A673 (cell line): ENCODE measurements at regions not wholly inside any gene's neighbourhood (a gene's known extent, or its start where the extent isn't known, plus 50 kb on each side); places are given as distances from the start of the nearest gene placed in this dataset.

Source experiments
- BruUV-seq: library from RNA; stranded (reverse); fragments of 400-500 nt; replicated peaks from 2 replicates; lab custom pipeline; 2021; lab: Mats Ljungman, UMichigan
- CTCF ChIA-PET: fragments of 300-600 bp; sonication (Branson Sonifier 250); formaldehyde crosslinking; loops from one replicate; lab custom pipeline; 2022; ENCODE audit warnings: antibody characterized with exemption; lab: Charles Lee
- POLR2A ChIA-PET: fragments of 300-600 bp; sonication (Branson Sonifier 250); formaldehyde crosslinking; loops from one replicate; lab custom pipeline; 2022; ENCODE audit warnings: antibody characterized with exemption; ENCODE audit not compliant: low non-redundant PET; lab: Charles Lee
- DNase-seq: peaks from one replicate; pipeline ENCODE4 v3.0.0-alpha.2; 2015; ENCODE audit warnings: low spot score
- H3K27ac ChIP-seq: fragments of 200-600 bp; sonication (generic); 2 replicates; pipeline ENCODE4 v1.5.1; 2016; ENCODE audit warnings: mixed run types, low read depth, mild to moderate bottlenecking, mixed read lengths, antibody characterized with exemption, low read length; ENCODE audit not compliant: poor library complexity, severe bottlenecking
- H3K27me3 ChIP-seq: fragments of 200-600 bp; sonication (generic); replicated peaks from 2 replicates; pipeline ENCODE4 v1.6.1; 2017; ENCODE audit warnings: mixed run types, low read depth, mild to moderate bottlenecking, mixed read lengths, antibody characterized with exemption, low read length; ENCODE audit not compliant: insufficient read depth, poor library complexity
- H3K36me3 ChIP-seq: fragments of 200-600 bp; sonication (generic); 2 replicates; pipeline ENCODE4 v1.6.1; 2016; ENCODE audit warnings: mixed run types, mild to moderate bottlenecking, mixed read lengths, antibody characterized with exemption, low read length; ENCODE audit not compliant: insufficient read depth, poor library complexity, severe bottlenecking
- H3K4me1 ChIP-seq: fragments of 200-600 bp; sonication (generic); 2 replicates; pipeline ENCODE4 v1.6.1; 2017; ENCODE audit warnings: mixed run types, mild to moderate bottlenecking, mixed read lengths, antibody characterized with exemption, low read length; ENCODE audit not compliant: insufficient read depth, poor library complexity, severe bottlenecking
- H3K4me3 ChIP-seq: fragments of 200-600 bp; sonication (generic); 2 replicates; pipeline ENCODE4 v1.5.1; 2016; ENCODE audit warnings: low read depth, mixed run types, mild to moderate bottlenecking, mixed read lengths, low read length; ENCODE audit not compliant: poor library complexity, severe bottlenecking
- H3K9me3 ChIP-seq: fragments of 200-600 bp; sonication (generic); 2 replicates; pipeline ENCODE4 v1.6.1; 2016; ENCODE audit warnings: mixed run types, low read depth, mild to moderate bottlenecking, mixed read lengths, antibody characterized with exemption, low read length; ENCODE audit not compliant: poor library complexity, severe bottlenecking
- EZH2 ChIP-seq: fragments of 200-600 bp; sonication (generic); IDR thresholded peaks from 2 replicates; pipeline ENCODE4 v1.6.1; 2017; ENCODE audit warnings: borderline replicate concordance, low read depth, mild to moderate bottlenecking, mixed read lengths, antibody characterized with exemption, low read length; ENCODE audit not compliant: poor library complexity, severe bottlenecking
- intact Hi-C: fragments of 100-400 bp; cut with micrococcal nuclease; formaldehyde crosslinking; loops from one replicate; pipeline ENCODE4 v1.10.0; 2022; ENCODE audit not compliant: unreplicated experiment
- TF ChIP-seq, protein P1 (sequence below): fragments of 300-800, 200-600 bp; sonication (generic); conservative IDR thresholded peaks from 2 replicates; pipeline ENCODE4 v1.5.1; 2017; ENCODE audit warnings: low read depth, mild to moderate bottlenecking, antibody characterized with exemption, low read length, moderate library complexity, mixed read lengths

DNA sequence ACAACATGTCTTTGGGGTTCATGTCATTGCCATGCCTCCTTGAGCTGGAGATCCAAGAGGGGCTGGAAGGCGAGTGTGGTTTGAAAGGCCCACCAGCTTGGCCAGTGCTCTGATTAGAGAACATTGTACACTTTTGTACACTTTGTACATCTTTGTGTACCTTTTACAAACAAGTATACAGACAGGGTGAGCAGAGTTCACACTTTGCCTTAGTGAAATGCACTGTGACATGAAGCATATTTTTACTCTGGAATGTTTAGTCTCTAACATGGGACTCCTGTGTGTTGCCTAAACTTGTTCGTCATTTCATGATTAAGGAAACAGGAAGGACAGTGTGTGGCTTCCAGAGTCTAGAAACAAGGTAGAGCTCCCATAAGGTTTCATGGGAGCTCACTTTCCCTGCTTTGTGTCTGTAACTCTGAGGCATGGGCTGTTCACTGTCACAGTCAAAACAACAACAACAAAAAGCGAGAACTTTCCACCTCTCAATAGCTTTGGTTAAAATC lies 225.8 kb upstream of the SOX4 start:
- H3K36me3 ChIP-seq: no peaks in the 10 kb centered on the region
- no TSS peak for BruUV-seq
- no peaks in the 10 kb centered on the region for H3K9me3 ChIP-seq
- CTCF ChIA-PET: no interaction called here
- no peak for TF ChIP-seq EZH2
- TF ChIP-seq, protein P1, sequence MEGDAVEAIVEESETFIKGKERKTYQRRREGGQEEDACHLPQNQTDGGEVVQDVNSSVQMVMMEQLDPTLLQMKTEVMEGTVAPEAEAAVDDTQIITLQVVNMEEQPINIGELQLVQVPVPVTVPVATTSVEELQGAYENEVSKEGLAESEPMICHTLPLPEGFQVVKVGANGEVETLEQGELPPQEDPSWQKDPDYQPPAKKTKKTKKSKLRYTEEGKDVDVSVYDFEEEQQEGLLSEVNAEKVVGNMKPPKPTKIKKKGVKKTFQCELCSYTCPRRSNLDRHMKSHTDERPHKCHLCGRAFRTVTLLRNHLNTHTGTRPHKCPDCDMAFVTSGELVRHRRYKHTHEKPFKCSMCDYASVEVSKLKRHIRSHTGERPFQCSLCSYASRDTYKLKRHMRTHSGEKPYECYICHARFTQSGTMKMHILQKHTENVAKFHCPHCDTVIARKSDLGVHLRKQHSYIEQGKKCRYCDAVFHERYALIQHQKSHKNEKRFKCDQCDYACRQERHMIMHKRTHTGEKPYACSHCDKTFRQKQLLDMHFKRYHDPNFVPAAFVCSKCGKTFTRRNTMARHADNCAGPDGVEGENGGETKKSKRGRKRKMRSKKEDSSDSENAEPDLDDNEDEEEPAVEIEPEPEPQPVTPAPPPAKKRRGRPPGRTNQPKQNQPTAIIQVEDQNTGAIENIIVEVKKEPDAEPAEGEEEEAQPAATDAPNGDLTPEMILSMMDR: no peak
- H3K4me1 ChIP-seq: peaks cover 4% of the 10 kb centered on the region
- H3K4me3 ChIP-seq: no peak overlapping the region
- intact Hi-C loops: no loop called here
- POLR2A ChIA-PET: interaction anchor here (0.7 kb wide), 1 partner anchor 17 kb away, joined by 4 read pairs; no protein-coding TSS in a partner anchor
- H3K27ac ChIP-seq: no peak overlapping the region
- no peaks in the 10 kb centered on the region for H3K27me3 ChIP-seq
- no peak for DNase-seq

DNA sequence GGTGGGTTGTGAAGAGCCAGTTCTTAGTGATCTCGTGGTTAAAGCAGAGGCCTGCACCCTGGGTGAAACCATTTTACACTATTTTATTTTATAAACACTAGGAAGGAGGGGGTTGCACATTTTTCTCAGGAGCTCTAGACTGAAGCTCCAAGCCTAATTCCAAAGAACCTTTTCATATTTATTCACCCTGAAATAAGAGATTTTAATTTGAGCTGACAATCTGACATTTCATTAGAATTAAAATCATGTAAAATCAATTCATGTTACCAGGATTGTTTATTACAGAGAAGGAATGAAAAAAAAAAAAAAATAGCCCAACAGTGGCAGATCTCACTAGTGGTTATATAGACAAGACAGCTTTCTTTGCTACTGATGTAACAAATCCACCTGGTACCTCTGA lies 222.5 kb upstream of the SOX4 start:
- no peak overlapping the region for H3K4me3 ChIP-seq
- peaks cover 4% of the 10 kb centered on the region for H3K4me1 ChIP-seq
- no peak overlapping the region for H3K27ac ChIP-seq
- no peaks in the 10 kb centered on the region for H3K36me3 ChIP-seq
- DNase-seq: no peak
- TF ChIP-seq EZH2: no peak
- TF ChIP-seq, protein P1: no peak
- no peaks in the 10 kb centered on the region for H3K27me3 ChIP-seq
- no peaks in the 10 kb centered on the region for H3K9me3 ChIP-seq
- BruUV-seq: no TSS peak
- ChIA-PET CTCF (no interaction called here), POLR2A (no interaction called here)
- intact Hi-C loops: no loop called here

DNA sequence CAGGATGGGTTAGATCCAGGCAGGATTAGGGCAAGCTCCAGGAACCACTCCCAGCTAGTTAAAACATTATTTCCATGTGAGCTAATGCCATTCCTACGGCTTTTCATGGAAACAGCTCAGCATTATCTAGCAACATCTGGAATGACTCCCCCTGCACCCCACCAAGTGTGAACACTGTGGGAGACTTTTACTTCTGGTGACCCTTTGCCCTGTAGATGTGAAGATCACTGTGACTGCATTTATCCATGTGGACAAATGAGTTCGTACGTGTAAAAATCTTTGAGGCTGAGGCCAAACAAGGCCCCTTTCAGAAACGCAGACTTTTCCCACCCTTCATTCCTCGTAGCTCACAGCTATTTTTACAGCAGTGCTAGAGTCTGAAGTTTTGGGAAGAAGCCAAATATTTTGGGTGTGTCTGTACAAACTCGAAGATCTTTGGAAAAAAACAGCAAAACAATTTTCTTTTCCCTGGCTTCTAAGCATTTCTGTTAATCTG lies 221.8 kb upstream of the SOX4 start:
- DNase-seq: no peak
- CTCF ChIA-PET: no interaction called here
- H3K27ac ChIP-seq: no peak overlapping the region
- intact Hi-C loops: no loop called here
- H3K9me3 ChIP-seq: no peaks in the 10 kb centered on the region
- no peak overlapping the region for H3K4me3 ChIP-seq
- no TSS peak for BruUV-seq
- no peak for TF ChIP-seq EZH2
- TF ChIP-seq, protein P1: no peak
- H3K27me3 ChIP-seq: no peaks in the 10 kb centered on the region
- POLR2A ChIA-PET: no interaction called here
- H3K36me3 ChIP-seq: no peaks in the 10 kb centered on the region
- H3K4me1 ChIP-seq: peaks cover 4% of the 10 kb centered on the region
